Endothelial cell of umbilical vein (primary cell): ENCODE measurements at regions not wholly inside any gene's neighbourhood (a gene's known extent, or its start where the extent isn't known, plus 50 kb on each side); places are given as distances from the start of the nearest gene placed in this dataset.

Experiments
- BruUV-seq: library from RNA; stranded (reverse); fragments of 400-500 nt; replicated peaks from 2 replicates; lab custom pipeline; 2021; lab: Mats Ljungman, UMichigan
- CTCF ChIA-PET: fragments of 300-600, 350-600 bp; sonication (Branson Sonifier 250); formaldehyde crosslinking; loops from one replicate; lab custom pipeline; 2021; ENCODE audit warnings: antibody characterized with exemption, inconsistent platforms; lab: Charles Lee
- POLR2A ChIA-PET: fragments of 300-600, 350-600 bp; sonication (Branson Sonifier 250); formaldehyde crosslinking; loops from one replicate; lab custom pipeline; 2021; ENCODE audit warnings: antibody characterized with exemption, inconsistent platforms; lab: Charles Lee
- DNase-seq: peaks from one replicate; pipeline ENCODE4 v3.0.0-alpha.2; 2011; ENCODE audit warnings: low read depth, low spot score
- FAIRE-seq: peaks from 2 replicates; lab custom pipeline; 2011; peaks lifted over from hg19 to GRCh38; lab: Jason Lieb, UNC
- H2AFZ ChIP-seq: 2 replicates; pipeline ENCODE4 v1.6.0; 2012; ENCODE audit warnings: low read depth, low read length, control low read depth, inconsistent platforms
- H3K27ac ChIP-seq: 2 replicates; pipeline ENCODE4 v1.5.1; 2011; ENCODE audit warnings: low read depth, mild to moderate bottlenecking, control low read depth, low read length, moderate library complexity; ENCODE audit not compliant: insufficient read depth
- H3K27me3 ChIP-seq, 2 experiments: 2 replicates each; pipeline versions ENCODE4 v1.6.0 to v1.6.1; 2011; ENCODE audit warnings: low read length in 2 of 2, mixed read lengths in 1 of 2; ENCODE audit not compliant: control insufficient read depth in 2 of 2, insufficient read depth in 2 of 2
- H3K36me3 ChIP-seq, 2 experiments: 2 replicates in 1 of 2; 3 replicates in 1 of 2; pipeline ENCODE4 v1.5.1; 2011; ENCODE audit warnings: low read length in 2 of 2, mild to moderate bottlenecking in 1 of 2, moderate library complexity in 1 of 2; ENCODE audit not compliant: control insufficient read depth in 2 of 2, insufficient read depth in 2 of 2; ENCODE audit errors: extremely low read depth in 1 of 2
- H3K4me1 ChIP-seq: 3 replicates; pipeline ENCODE4 v1.5.1; 2011; ENCODE audit warnings: mild to moderate bottlenecking, low read length; ENCODE audit not compliant: control insufficient read depth, insufficient read depth; ENCODE audit errors: extremely low read depth
- H3K4me2 ChIP-seq: 2 replicates; pipeline ENCODE4 v1.6.1; 2011; ENCODE audit warnings: low read length, control low read depth, mixed read lengths; ENCODE audit not compliant: insufficient read depth
- H3K4me3 ChIP-seq, 3 experiments: fragments of 200-600 bp in 1 of 3; sonication (generic), shearing (Covaris generic) in 1 of 3; replicated peaks in 1 of 3; 2 replicates each; pipeline ENCODE4 v1.5.1; 2011 to 2016; ENCODE audit warnings: control low read depth in 3 of 3, low read length in 3 of 3, mild to moderate bottlenecking in 2 of 3, inconsistent platforms in 1 of 3, low read depth in 1 of 3, moderate library complexity in 1 of 3; ENCODE audit not compliant: insufficient read depth in 1 of 3
- H3K79me2 ChIP-seq: 2 replicates; pipeline ENCODE4 v1.6.0; 2012; ENCODE audit warnings: low read length, inconsistent platforms; ENCODE audit not compliant: control insufficient read depth, insufficient read depth
- H3K9ac ChIP-seq: replicated peaks from 2 replicates; pipeline ENCODE3; 2011; ENCODE audit warnings: low read length, control low read depth; ENCODE audit not compliant: insufficient read depth; ENCODE audit errors: extremely low read depth
- H3K9me1 ChIP-seq: replicated peaks from 3 replicates; pipeline ENCODE4 v1.6.0; 2011; ENCODE audit warnings: mild to moderate bottlenecking, low read length; ENCODE audit not compliant: control insufficient read depth, insufficient read depth; ENCODE audit errors: extremely low read depth
- H3K9me3 ChIP-seq: replicated peaks from 2 replicates; pipeline ENCODE4 v1.5.1; 2012; ENCODE audit warnings: low read length, inconsistent platforms; ENCODE audit not compliant: control insufficient read depth, insufficient read depth
- H4K20me1 ChIP-seq: replicated peaks from 2 replicates; pipeline ENCODE3; 2011; ENCODE audit warnings: mild to moderate bottlenecking, low read length; ENCODE audit not compliant: control insufficient read depth, insufficient read depth; ENCODE audit errors: extremely low read depth
- EZH2 ChIP-seq: IDR thresholded peaks from 2 replicates; pipeline ENCODE4 v1.6.1; 2012; ENCODE audit warnings: borderline replicate concordance, low read depth, mild to moderate bottlenecking, moderate library complexity, low read length, inconsistent platforms; ENCODE audit not compliant: severe bottlenecking
- FOS ChIP-seq: IDR thresholded peaks from 2 replicates; pipeline ENCODE4 v1.6.1; 2011; ENCODE audit warnings: mild to moderate bottlenecking, low read length, moderate library complexity, borderline replicate concordance; ENCODE audit not compliant: insufficient read depth
- GATA2 ChIP-seq: IDR thresholded peaks from 2 replicates; pipeline ENCODE4 v1.7.0; 2011; ENCODE audit warnings: low read depth, mild to moderate bottlenecking, moderate library complexity, mixed read lengths, low read length; ENCODE audit not compliant: insufficient read length, insufficient read depth
- JUN ChIP-seq: IDR thresholded peaks from 2 replicates; pipeline ENCODE4 v1.6.1; 2011; ENCODE audit warnings: borderline replicate concordance, low read depth; ENCODE audit not compliant: insufficient read length, insufficient read depth
- MYC ChIP-seq: IDR thresholded peaks from one replicate; pipeline ENCODE4 v1.6.1; 2011; ENCODE audit warnings: mild to moderate bottlenecking, low read depth, low read length
- POLR2A ChIP-seq: IDR thresholded peaks from 2 replicates; pipeline ENCODE4 v1.6.1; 2012; ENCODE audit warnings: low read depth, mild to moderate bottlenecking, control low read depth, low read length
- POLR2AphosphoS5 ChIP-seq: IDR thresholded peaks from 2 replicates; pipeline ENCODE4 v1.6.1; 2012; ENCODE audit warnings: low read depth, mild to moderate bottlenecking, control low read depth, low read length, moderate library complexity; ENCODE audit not compliant: insufficient read depth
- dilution Hi-C: fragments of 300-500 bp; cut with MboI; formaldehyde crosslinking; loops from one replicate; pipeline ENCODE4 v1.15.0; 2019; ENCODE audit warnings: low sequenced_read_pairs; ENCODE audit not compliant: extremely low pct_ligation_motif_present
- intact Hi-C: fragments of 100-400 bp; cut with micrococcal nuclease; formaldehyde crosslinking; loops from one replicate; pipeline ENCODE4 v1.10.0; 2022
- TF ChIP-seq, protein P1 (sequence below), 2 donors: IDR thresholded peaks; 1 replicate in 1 of 2; 2 replicates in 1 of 2; pipeline ENCODE4 v1.5.1; 2011; ENCODE audit warnings: low read length in 2 of 2, mild to moderate bottlenecking in 2 of 2, moderate library complexity in 2 of 2, control low read depth in 1 of 2, inconsistent platforms in 1 of 2, low read depth in 1 of 2; ENCODE audit not compliant: insufficient read depth in 1 of 2; ENCODE audit errors: extremely low read depth in 1 of 2
- TF ChIP-seq, protein P2 (sequence below): IDR thresholded peaks from 2 replicates; pipeline ENCODE4 v1.6.1; 2011; ENCODE audit not compliant: insufficient read depth, insufficient read length

DNA sequence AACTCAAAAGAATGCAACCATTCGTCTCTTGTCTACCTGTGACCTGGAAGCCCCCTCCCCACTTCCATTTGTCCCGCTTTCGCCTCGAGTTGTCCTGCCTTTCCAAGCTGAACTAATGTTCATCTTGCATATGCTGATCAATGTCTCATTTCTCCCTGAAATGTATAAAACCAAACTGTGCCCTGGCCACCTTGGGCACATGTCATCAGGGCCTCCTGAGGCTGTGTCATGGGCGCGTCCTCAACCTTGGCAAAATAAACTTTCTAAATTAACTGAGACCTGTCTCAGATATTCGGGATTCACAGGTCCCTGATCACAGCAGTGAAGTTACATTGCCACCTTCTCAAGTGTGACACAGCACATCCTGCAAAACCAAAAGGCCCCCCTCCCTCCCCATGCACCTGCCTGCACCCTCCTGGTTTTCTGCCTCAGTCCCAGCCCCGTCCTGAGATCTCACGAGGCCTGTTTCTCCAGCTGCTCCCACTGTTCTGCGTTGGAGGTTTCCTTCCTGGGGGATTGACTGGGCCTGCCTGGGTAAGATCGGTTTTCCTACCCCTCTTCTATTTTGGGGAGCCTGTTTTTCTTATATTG lies 1328.7 kb downstream of the TBC1D22A start:
- DNase-seq = no peak
- intact Hi-C loops = no loop called here
- no peak for FAIRE-seq

More for the DNA sequence above, 1328.7 kb downstream of the TBC1D22A start:
- TF ChIP-seq POLR2A = no peak
- TF ChIP-seq EZH2 = no peak
- TF ChIP-seq, protein P1, sequence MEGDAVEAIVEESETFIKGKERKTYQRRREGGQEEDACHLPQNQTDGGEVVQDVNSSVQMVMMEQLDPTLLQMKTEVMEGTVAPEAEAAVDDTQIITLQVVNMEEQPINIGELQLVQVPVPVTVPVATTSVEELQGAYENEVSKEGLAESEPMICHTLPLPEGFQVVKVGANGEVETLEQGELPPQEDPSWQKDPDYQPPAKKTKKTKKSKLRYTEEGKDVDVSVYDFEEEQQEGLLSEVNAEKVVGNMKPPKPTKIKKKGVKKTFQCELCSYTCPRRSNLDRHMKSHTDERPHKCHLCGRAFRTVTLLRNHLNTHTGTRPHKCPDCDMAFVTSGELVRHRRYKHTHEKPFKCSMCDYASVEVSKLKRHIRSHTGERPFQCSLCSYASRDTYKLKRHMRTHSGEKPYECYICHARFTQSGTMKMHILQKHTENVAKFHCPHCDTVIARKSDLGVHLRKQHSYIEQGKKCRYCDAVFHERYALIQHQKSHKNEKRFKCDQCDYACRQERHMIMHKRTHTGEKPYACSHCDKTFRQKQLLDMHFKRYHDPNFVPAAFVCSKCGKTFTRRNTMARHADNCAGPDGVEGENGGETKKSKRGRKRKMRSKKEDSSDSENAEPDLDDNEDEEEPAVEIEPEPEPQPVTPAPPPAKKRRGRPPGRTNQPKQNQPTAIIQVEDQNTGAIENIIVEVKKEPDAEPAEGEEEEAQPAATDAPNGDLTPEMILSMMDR (IDR thresholded peaks at IDR 0.05; ENCODE audit: extremely low read depth in 1 of 2, insufficient read depth in 1 of 2, low read depth in 1 of 2, low read length in 2 of 2) = no peak
- no peak for TF ChIP-seq POLR2AphosphoS5
- TF ChIP-seq, protein P2, sequence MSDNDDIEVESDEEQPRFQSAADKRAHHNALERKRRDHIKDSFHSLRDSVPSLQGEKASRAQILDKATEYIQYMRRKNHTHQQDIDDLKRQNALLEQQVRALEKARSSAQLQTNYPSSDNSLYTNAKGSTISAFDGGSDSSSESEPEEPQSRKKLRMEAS = no peak
- TF ChIP-seq JUN = no peak
- TF ChIP-seq MYC = no peak
- no peak for TF ChIP-seq GATA2
- TF ChIP-seq FOS = no peak
- no peaks in the 10 kb centered on the region for H3K79me2 ChIP-seq
- H3K9ac ChIP-seq = no peak overlapping the region
- ChIA-PET POLR2A (no interaction called here), CTCF (no interaction called here)
- BruUV-seq = no TSS peak
- H3K4me3 ChIP-seq = no peak overlapping the region
- H2AFZ ChIP-seq = no peak overlapping the region
- no peaks in the 10 kb centered on the region for H3K9me1 ChIP-seq
- no peak overlapping the region for H3K27ac ChIP-seq
- no peaks in the 10 kb centered on the region for H3K27me3 ChIP-seq
- H3K4me2 ChIP-seq = no peak overlapping the region
- H3K9me3 ChIP-seq = peaks cover 2% of the 10 kb centered on the region
- no peaks in the 10 kb centered on the region for H4K20me1 ChIP-seq
- dilution Hi-C loops = no loop called here
- H3K4me1 ChIP-seq = no peaks in the 10 kb centered on the region
- H3K36me3 ChIP-seq = no peaks in the 10 kb centered on the region
